Spleen (tissue), 11 donors: ENCODE measurements at regions not wholly inside any gene's neighbourhood (a gene's known extent, or its start where the extent isn't known, plus 50 kb on each side); places are given as distances from the start of the nearest gene placed in this dataset.

ENCODE experiments used
- DNase-seq: peaks from one replicate; pipeline ENCODE4 v3.0.0-alpha.2; 2020
- H3K27ac ChIP-seq, 8 donors: fragments of 200-600 bp; sonication (generic) in 7 of 8; 1 replicate in 4 of 8; 2 replicates in 4 of 8; pipeline versions ENCODE4 v1.5.0 to v1.8.0; 2016 to 2021; ENCODE audit warnings: inconsistent platforms in 4 of 8, mild to moderate bottlenecking in 4 of 8, moderate library complexity in 1 of 8
- H3K27me3 ChIP-seq, 7 donors: fragments of 200-600 bp; sonication (generic) in 6 of 7; replicated peaks in 1 of 7; 1 replicate in 4 of 7; 2 replicates in 3 of 7; pipeline versions ENCODE4 v1.5.0 to v1.8.0; 2016 to 2021; ENCODE audit warnings: inconsistent platforms in 3 of 7, mild to moderate bottlenecking in 1 of 7
- H3K36me3 ChIP-seq, 6 donors: fragments of 200-600 bp; sonication (generic) in 5 of 6; 1 replicate in 4 of 6; 2 replicates in 2 of 6; pipeline versions ENCODE4 v1.5.0 to v1.8.0; 2016 to 2021; ENCODE audit warnings: inconsistent platforms in 2 of 6
- H3K4me1 ChIP-seq, 6 donors: fragments of 200-600 bp; sonication (generic) in 5 of 6; 1 replicate in 3 of 6; 2 replicates in 3 of 6; pipeline versions ENCODE4 v1.5.0 to v1.8.0; 2016 to 2021; ENCODE audit warnings: inconsistent platforms in 3 of 6
- H3K4me3 ChIP-seq, 8 donors: fragments of 200-600 bp; sonication (generic) in 7 of 8; 1 replicate in 4 of 8; 2 replicates in 4 of 8; pipeline versions ENCODE4 v1.5.0 to v1.8.0; 2016 to 2021; ENCODE audit warnings: inconsistent platforms in 4 of 8, mild to moderate bottlenecking in 4 of 8, moderate library complexity in 2 of 8
- H3K9me3 ChIP-seq, 8 donors: fragments of 200-600 bp; sonication (generic) in 7 of 8; 1 replicate in 4 of 8; 2 replicates in 4 of 8; pipeline versions ENCODE4 v1.5.0 to v1.8.0; 2016 to 2021; ENCODE audit warnings: inconsistent platforms in 4 of 8
- CTCF ChIP-seq, 11 experiments: fragments of 200-600 bp in 7 of 11; fragments of 450-650 bp in 4 of 11; sonication (generic) in 4 of 11; IDR thresholded peaks in 8 of 11; conservative IDR thresholded peaks in 3 of 11; 1 replicate in 7 of 11; 2 replicates in 4 of 11; pipeline versions ENCODE4 v1.4.0 to v1.8.0; 2016 to 2021; ENCODE audit warnings: antibody characterized with exemption in 11 of 11, inconsistent platforms in 4 of 11, mild to moderate bottlenecking in 1 of 11
- POLR2A ChIP-seq, 3 donors: fragments of 450-650 bp; IDR thresholded peaks; one replicate each; pipeline ENCODE4 v1.5.1; 2017; ENCODE audit warnings: antibody characterized with exemption in 3 of 3, mild to moderate bottlenecking in 1 of 3
- POLR2AphosphoS5 ChIP-seq, 3 donors: sonication (generic); formaldehyde crosslinking; IDR thresholded peaks; one replicate each; pipeline ENCODE4 v1.5.1; 2017; ENCODE audit warnings: antibody characterized with exemption in 3 of 3
- WGBS, 5 donors: extraction: QIAGEN DNeasy Blood & Tissue Kit in 3 of 5; methylation state at CpG; one replicate each; pipeline versions ENCODE4 v1.1.5 to v1.1.7; 2013 to 2018; 5-methylcytosine and 5-hydroxymethylcytosine counted together
- intact Hi-C: fragments of 100-400 bp; cut with DNase I; formaldehyde crosslinking; loops from one replicate; pipeline ENCODE4 v1.15.0; 2023; ENCODE audit warnings: low total_unique reads
- donor health status: healthy with polysubstance abuse.
- donor health status: DM: no; HTN: no; CAD: no; lungs with moderate emphysema.
- donor health status: DM: no; HTN: no; CAD: no.
- donor health status: Bipolar disorder and iron deficiency.
- donor health status: healthy.
- donor health status: DM: no; HTN: no; CAD: no.
- donor health status: DM: yes; HTN: yes; CAD: no.

DNA sequence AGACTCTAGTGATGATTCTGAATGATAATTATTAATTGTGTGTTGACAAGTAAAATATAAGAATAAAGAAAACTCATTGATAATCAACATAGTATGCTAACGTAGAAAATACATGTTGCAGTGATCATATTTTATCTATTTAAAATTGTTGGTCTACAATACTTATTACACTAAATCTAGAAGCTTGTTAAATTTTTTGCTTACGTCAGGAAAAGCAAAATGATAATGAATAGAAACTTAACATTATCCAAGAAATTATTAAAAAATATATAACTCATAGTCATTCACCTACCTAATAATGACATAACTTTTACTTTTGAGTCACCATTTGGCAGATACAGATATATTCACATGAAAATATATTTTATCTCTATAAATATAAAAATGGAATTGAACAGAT is 984.1 kb downstream of the PLOD2 start:
- no peak for DNase-seq
- no peak for TF ChIP-seq POLR2A (IDR thresholded peaks at IDR 0.05)
- no peak for TF ChIP-seq POLR2AphosphoS5 (IDR thresholded peaks at IDR 0.05)
- TF ChIP-seq CTCF (IDR thresholded peaks at IDR 0.05 in 8 of 11, conservative IDR thresholded peaks at IDR 0.05 in 3 of 11) = no peak
- intact Hi-C loops = no loop called here
- Histone ChIP-seq H3K9me3 (no peaks in the 10 kb centered on the region), H3K4me3 (no peak overlapping the region), H3K36me3 (no peaks in the 10 kb centered on the region), H3K27ac (no peak overlapping the region), H3K4me1 (peaks cover 0 to 1% (median 0%) of the 10 kb centered on the region in 6 donors), H3K27me3 (no peaks in the 10 kb centered on the region)
- 57 to 88% (median 61%) methylated on average over 2 of the region's 2 CpGs for WGBS, 5 donors

DNA sequence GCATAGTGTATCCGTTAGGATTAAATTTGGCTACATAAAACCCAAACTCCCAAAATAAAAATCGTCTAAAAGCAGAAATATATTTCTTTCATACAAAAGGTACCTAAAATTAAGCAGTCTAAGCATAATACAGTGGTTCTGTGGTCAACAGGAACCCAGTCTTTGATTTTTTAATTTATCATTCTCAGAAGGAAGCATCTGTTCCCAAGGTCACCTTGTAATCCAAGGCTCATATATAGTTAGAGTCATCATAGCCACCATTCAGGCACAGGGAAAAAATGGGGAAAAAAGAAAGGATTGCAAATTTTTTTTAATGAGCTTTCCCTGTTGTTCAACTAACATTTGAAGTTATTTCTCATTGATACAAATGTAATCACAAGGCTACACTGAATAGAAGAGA is 983.2 kb downstream of the PLOD2 start:
- intact Hi-C loops = no loop called here
- 39 to 56% (median 46%) methylated on average over 2 of the region's 2 CpGs for WGBS, 5 donors

DNA sequence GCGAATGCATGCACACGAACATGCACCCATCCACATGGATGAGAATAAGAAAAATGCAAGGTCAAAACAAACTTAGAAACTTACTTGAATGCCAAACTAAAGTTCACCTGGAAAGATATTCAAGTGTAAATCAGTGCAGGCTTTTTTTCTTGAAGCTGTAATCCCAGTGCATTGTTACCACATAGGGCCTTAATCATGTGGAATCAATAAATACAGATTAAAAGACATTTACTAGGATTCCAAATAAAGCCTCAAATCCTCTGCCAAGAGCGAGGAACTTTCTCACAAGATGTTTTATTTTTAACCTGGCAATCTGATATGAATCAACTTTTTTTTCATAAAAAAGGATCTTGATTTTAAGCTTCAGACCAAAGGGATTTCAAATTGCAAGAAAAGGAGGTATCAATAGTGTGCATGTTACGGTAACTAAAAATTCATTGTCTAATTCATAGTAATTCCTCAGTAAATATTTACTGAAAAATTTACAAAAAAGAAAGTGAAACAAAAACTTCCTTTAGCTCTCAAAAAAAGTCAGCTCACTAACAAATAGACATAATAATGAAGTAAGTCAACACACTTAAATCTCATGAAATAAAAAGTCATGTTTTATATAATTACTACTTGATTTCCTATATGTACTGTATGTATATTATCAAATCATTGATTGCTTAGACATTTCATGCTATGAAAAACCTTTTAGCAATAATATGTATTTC is 978.6 kb downstream of the PLOD2 start:
- H3K4me1 ChIP-seq = peaks cover 0 to 7% (median 3%) of the 10 kb centered on the region in 6 donors
- H3K4me3 ChIP-seq = peak overlapping the region in 4 of 8 donors; percentile 6 to 32 (median 18)
- 50 to 63% (median 57%) methylated on average over 4 of the region's 4 CpGs for WGBS, 5 donors
- intact Hi-C loops = no loop called here
- TF ChIP-seq POLR2A (IDR thresholded peaks at IDR 0.05) (no peak), CTCF (IDR thresholded peaks at IDR 0.05 in 8 of 11, conservative IDR thresholded peaks at IDR 0.05 in 3 of 11) (no peak), POLR2AphosphoS5 (IDR thresholded peaks at IDR 0.05) (no peak)
- H3K27ac ChIP-seq = peak overlapping the region in 3 of 8 donors; percentile 6 to 46 (median 38)
- no peaks in the 10 kb centered on the region for H3K27me3 ChIP-seq
- H3K36me3 ChIP-seq = no peaks in the 10 kb centered on the region
- DNase-seq = no peak
- no peaks in the 10 kb centered on the region for H3K9me3 ChIP-seq

More for the DNA sequence above, 983.2 kb downstream of the PLOD2 start:
- H3K4me3 ChIP-seq = no peak overlapping the region
- peak overlapping the region in 3 of 8 donors; percentile 13 to 28 (median 14) for H3K27ac ChIP-seq
- no peaks in the 10 kb centered on the region for H3K9me3 ChIP-seq
- no peaks in the 10 kb centered on the region for H3K36me3 ChIP-seq
- no peak for TF ChIP-seq CTCF (IDR thresholded peaks at IDR 0.05 in 8 of 11, conservative IDR thresholded peaks at IDR 0.05 in 3 of 11)
- TF ChIP-seq POLR2A (IDR thresholded peaks at IDR 0.05) = no peak
- TF ChIP-seq POLR2AphosphoS5 (IDR thresholded peaks at IDR 0.05) = no peak
- H3K4me1 ChIP-seq = peaks cover 0 to 7% (median under 1%) of the 10 kb centered on the region in 6 donors
- H3K27me3 ChIP-seq = no peaks in the 10 kb centered on the region
- DNase-seq = no peak

GRCh38 chr3:145183261-145183660 is 977.7 kb downstream of the PLOD2 start:
- 39 to 72% (median 53%) methylated on average over 3 of the region's 3 CpGs for WGBS, 5 donors
- no peak overlapping the region for H3K4me3 ChIP-seq
- no peaks in the 10 kb centered on the region for H3K36me3 ChIP-seq
- peaks cover 0 to 7% (median 3%) of the 10 kb centered on the region in 6 donors for H3K4me1 ChIP-seq
- no peak for TF ChIP-seq POLR2A (IDR thresholded peaks at IDR 0.05)
- TF ChIP-seq POLR2AphosphoS5 (IDR thresholded peaks at IDR 0.05) = no peak
- no peaks in the 10 kb centered on the region for H3K27me3 ChIP-seq
- no peak overlapping the region for H3K27ac ChIP-seq
- intact Hi-C loops = no loop called here
- H3K9me3 ChIP-seq = no peaks in the 10 kb centered on the region
- no peak for DNase-seq
